Ovary (tissue), 7 donors: ENCODE measurements at regions not wholly inside any gene's neighbourhood (a gene's known extent, or its start where the extent isn't known, plus 50 kb on each side); places are given as distances from the start of the nearest gene placed in this dataset.
"Not testable (repeated sequence)": the region's sequence is repeated elsewhere in the genome, so short reads cannot be mapped to it uniquely, and the experiment has no call there.

Experiments
- DNase-seq, 5 donors: peaks; one replicate each; pipeline ENCODE4 v3.0.0-alpha.2; 2019 to 2020
- H3K27ac ChIP-seq, 2 donors: fragments of 200-600 bp; one replicate each; pipeline versions ENCODE4 v1.5.1 to v1.8.0; 2019 to 2022
- H3K27me3 ChIP-seq: fragments of 200-600 bp; one replicate; pipeline ENCODE4 v1.8.0; 2022
- H3K36me3 ChIP-seq: fragments of 200-600 bp; sonication (generic); one replicate; pipeline ENCODE4 v1.5.1; 2019
- H3K4me1 ChIP-seq: one replicate; pipeline ENCODE4 v1.8.1; 2013; ENCODE audit warnings: mild to moderate bottlenecking, moderate library complexity; ENCODE audit not compliant: insufficient read depth
- H3K4me3 ChIP-seq: fragments of 200-600 bp; sonication (generic); one replicate; pipeline ENCODE4 v1.5.1; 2017
- H3K9me3 ChIP-seq, 2 donors: fragments of 200-600 bp in 1 of 2; sonication (generic) in 1 of 2; one replicate each; pipeline versions ENCODE4 v1.5.1 to v1.8.1; 2013 to 2019; ENCODE audit warnings: mild to moderate bottlenecking in 1 of 2, moderate library complexity in 1 of 2
- CTCF ChIP-seq, 3 donors: fragments of 450-650 bp in 2 of 3; fragments of 200-600 bp in 1 of 3; IDR thresholded peaks; one replicate each; pipeline versions ENCODE4 v1.5.1 to v1.8.0; 2016 to 2022; ENCODE audit warnings: antibody characterized with exemption in 3 of 3, mild to moderate bottlenecking in 1 of 3
- EP300 ChIP-seq: sonication (generic); formaldehyde crosslinking; IDR thresholded peaks from one replicate; pipeline ENCODE4 v1.6.1; 2017; ENCODE audit warnings: antibody characterized with exemption
- POLR2A ChIP-seq: fragments of 450-650 bp; IDR thresholded peaks from one replicate; pipeline ENCODE4 v1.6.1; 2017; ENCODE audit warnings: antibody characterized with exemption, mild to moderate bottlenecking, moderate library complexity
- WGBS, 3 donors: extraction: QIAGEN DNeasy Blood & Tissue Kit in 1 of 3; methylation state at CpG; one replicate each; pipeline versions ENCODE4 v1.1.5 to v1.1.7; 2013 to 2017; 5-methylcytosine and 5-hydroxymethylcytosine counted together
- intact Hi-C, 4 donors: fragments of 100-400 bp; cut with DNase I; formaldehyde crosslinking; loops; one replicate each; pipeline versions ENCODE4 v1.11.0 to v1.15.1; 2022 to 2023
- donor health status: DM: no; HTN: no; CAD: no; lungs with moderate emphysema.
- donor health status: DM: no; HTN: no; CAD: no.
- donor health status: Bipolar disorder and iron deficiency.
- donor health status: DM: no; HTN: no; CAD: no.
- donor health status: DM: yes; HTN: yes; CAD: no.

GRCh38 chr7:125195156-125195555 lies 265.5 kb upstream of the POT1 start:
- H3K9me3 ChIP-seq, result no peaks in the 10 kb centered on the region
- TF ChIP-seq POLR2A (no peak), CTCF (IDR thresholded peaks at IDR 0.05) (no peak), EP300 (no peak)
- intact Hi-C loops, result no loop called here
- no peaks in the 10 kb centered on the region for H3K36me3 ChIP-seq
- no peaks in the 10 kb centered on the region for H3K27me3 ChIP-seq
- H3K27ac ChIP-seq, result no peak overlapping the region
- H3K4me1 ChIP-seq, result no peaks in the 10 kb centered on the region
- DNase-seq, result no peak
- WGBS, 3 donors, result 22 to 28% (median 26%) methylated on average over 1 of the region's 1 CpG
- no peak overlapping the region for H3K4me3 ChIP-seq

GRCh38 chr7:125193263-125193662 lies 263.6 kb upstream of the POT1 start:
- no peak overlapping the region for H3K27ac ChIP-seq
- no peaks in the 10 kb centered on the region for H3K36me3 ChIP-seq
- no peak for TF ChIP-seq CTCF (IDR thresholded peaks at IDR 0.05)
- TF ChIP-seq POLR2A, result no peak
- no peak for TF ChIP-seq EP300
- intact Hi-C loops, result no loop called here
- H3K9me3 ChIP-seq, result no peaks in the 10 kb centered on the region
- H3K27me3 ChIP-seq, result no peaks in the 10 kb centered on the region
- no peak for DNase-seq
- no peak overlapping the region for H3K4me3 ChIP-seq
- no peaks in the 10 kb centered on the region for H3K4me1 ChIP-seq
- 37 to 62% (median 51%) methylated on average over 2 of the region's 2 CpGs for WGBS, 3 donors

- intact Hi-C loops, result no loop called here
- DNase-seq, result no peak
- no peak overlapping the region for H3K4me3 ChIP-seq
- no peaks in the 10 kb centered on the region for H3K36me3 ChIP-seq
- H3K27ac ChIP-seq, result no peak overlapping the region
- H3K9me3 ChIP-seq, result no peaks in the 10 kb centered on the region
- WGBS, 3 donors, result 62 to 82% (median 68%) methylated on average over 1 of the region's 1 CpG
- TF ChIP-seq EP300 (no peak), CTCF (IDR thresholded peaks at IDR 0.05) (no peak), POLR2A (no peak)
- H3K27me3 ChIP-seq, result no peaks in the 10 kb centered on the region
- no peaks in the 10 kb centered on the region for H3K4me1 ChIP-seq
These were observed 255.2 kb upstream of the POT1 start for GRCh38 chr7:125184801-125185200.

- H3K36me3 ChIP-seq, H3K27ac ChIP-seq, H3K4me3 ChIP-seq, H3K4me1 ChIP-seq, H3K27me3 ChIP-seq, DNase-seq, H3K9me3 ChIP-seq, intact Hi-C loops: not testable (repeated sequence)
- 89 to 91% (median 90%) methylated on average over 25 to 26 of the region's 26 CpGs for WGBS, 3 donors
These were observed 252.1 kb upstream of the POT1 start for GRCh38 chr7:125181569-125182267.

- H3K27me3 ChIP-seq, result no peaks in the 10 kb centered on the region
- intact Hi-C loops, result no loop called here
- H3K4me1 ChIP-seq, result no peaks in the 10 kb centered on the region
- no peaks in the 10 kb centered on the region for H3K9me3 ChIP-seq
- no peak for DNase-seq
- TF ChIP-seq POLR2A (no peak), CTCF (IDR thresholded peaks at IDR 0.05) (no peak), EP300 (no peak)
- no peak overlapping the region for H3K27ac ChIP-seq
- 82 to 88% (median 82%) methylated on average over 2 of the region's 2 CpGs for WGBS, 3 donors
- H3K36me3 ChIP-seq, result no peaks in the 10 kb centered on the region
- no peak overlapping the region for H3K4me3 ChIP-seq
These were observed 243.9 kb upstream of the POT1 start for GRCh38 chr7:125173571-125173970.
